MM.1S (cell line): ENCODE measurements at regions not wholly inside any gene's neighbourhood (a gene's known extent, or its start where the extent isn't known, plus 50 kb on each side); places are given as distances from the start of the nearest gene placed in this dataset.

Source experiments
- CTCF ChIP-seq: fragments of 300-600 bp; sonication (generic); IDR thresholded peaks from 2 replicates; pipeline ENCODE4 v1.5.1; 2016; ENCODE audit warnings: antibody characterized with exemption, low read length, mixed read lengths
- EZH2 ChIP-seq: fragments of 300-600 bp; sonication (generic); optimal IDR thresholded peaks from 2 replicates; pipeline ENCODE3; 2017; ENCODE audit warnings: low read depth, mild to moderate bottlenecking, antibody characterized with exemption, low read length, mixed read lengths

GRCh38 chr3:110166791-110167190 is 829.4 kb upstream of the DPPA4 start:
- TF ChIP-seq CTCF (no peak), EZH2 (no peak)
